Spinal cord (tissue), 9 donors: ENCODE measurements at regions not wholly inside any gene's neighbourhood (a gene's known extent, or its start where the extent isn't known, plus 50 kb on each side); places are given as distances from the start of the nearest gene placed in this dataset.

Experiments used
- DNase-seq, 6 donors: peaks; one replicate each; pipeline versions ENCODE4 v3.0.0 to v3.0.0-alpha.2; 2013 to 2015; ENCODE audit warnings: low spot score in 6 of 6, low read depth in 4 of 6
- H3K27ac ChIP-seq: one replicate; pipeline ENCODE4 v1.5.1; 2013; ENCODE audit warnings: low read depth, low read length, control low read depth
- H3K27me3 ChIP-seq: one replicate; pipeline ENCODE4 v1.6.1; 2013; ENCODE audit warnings: low read length; ENCODE audit not compliant: control insufficient read depth, insufficient read depth
- H3K36me3 ChIP-seq: one replicate; pipeline ENCODE4 v1.6.1; 2013; ENCODE audit warnings: low read length; ENCODE audit not compliant: control insufficient read depth, insufficient read depth
- H3K4me1 ChIP-seq: one replicate; pipeline ENCODE4 v1.6.1; 2013; ENCODE audit warnings: low read length; ENCODE audit not compliant: control insufficient read depth, insufficient read depth
- H3K4me3 ChIP-seq: one replicate; pipeline ENCODE4 v1.5.1; 2013; ENCODE audit warnings: low read depth, low read length, control low read depth
- H3K9me3 ChIP-seq: one replicate; pipeline ENCODE4 v1.6.1; 2013; ENCODE audit warnings: low read length; ENCODE audit not compliant: control insufficient read depth, insufficient read depth
- WGBS: methylation state at CpG from one replicate; pipeline ENCODE4 v1.1.5; 2013; ENCODE audit warnings: missing lambda C conversion rate; ENCODE audit not compliant: insufficient coverage; 5-methylcytosine and 5-hydroxymethylcytosine counted together
- donor health status: healthy.

DNA sequence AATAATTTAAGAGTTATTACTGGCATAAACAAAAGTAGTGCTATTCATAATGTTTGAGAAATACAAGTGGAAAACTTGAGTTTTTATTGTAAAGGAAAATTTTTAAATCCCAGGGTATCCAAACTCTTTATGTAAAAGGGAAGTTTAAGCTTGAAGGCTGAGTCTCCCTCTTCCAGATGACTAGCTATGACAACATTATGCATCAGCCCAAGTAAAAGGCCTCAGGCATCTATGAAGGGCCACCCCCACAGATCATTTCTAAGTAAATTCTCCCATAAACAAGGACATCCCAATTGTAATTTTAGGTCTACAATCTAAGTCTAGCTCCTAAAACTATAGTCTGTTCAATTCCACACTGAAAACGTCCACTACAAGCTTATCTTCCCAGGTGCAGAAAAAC is 166.2 kb upstream of the STEAP1 start:
- DNase-seq: no peak
- H3K4me3 ChIP-seq: no peak overlapping the region
- H3K4me1 ChIP-seq: no peaks in the 10 kb centered on the region
- H3K27me3 ChIP-seq: no peaks in the 10 kb centered on the region
- H3K36me3 ChIP-seq: no peaks in the 10 kb centered on the region
- 54% methylated on average over 1 of the region's 1 CpG for WGBS
- peaks cover 2% of the 10 kb centered on the region for H3K9me3 ChIP-seq
- H3K27ac ChIP-seq: no peak overlapping the region

GRCh38 chr7:89989454-89989853 is 164.8 kb upstream of the STEAP1 start:
- Histone ChIP-seq H3K4me3 (no peak overlapping the region), H3K4me1 (no peaks in the 10 kb centered on the region), H3K27me3 (no peaks in the 10 kb centered on the region), H3K27ac (no peak overlapping the region), H3K36me3 (no peaks in the 10 kb centered on the region), H3K9me3 (no peaks in the 10 kb centered on the region)
- peak in 1 of 6 donors; percentile 14 for DNase-seq
- 38% methylated on average over 1 of the region's 2 CpGs for WGBS

- WGBS: 80% methylated on average over 1 of the region's 1 CpG
- Histone ChIP-seq H3K27me3 (no peaks in the 10 kb centered on the region), H3K4me3 (no peak overlapping the region), H3K36me3 (no peaks in the 10 kb centered on the region), H3K4me1 (no peaks in the 10 kb centered on the region), H3K27ac (no peak overlapping the region), H3K9me3 (no peaks in the 10 kb centered on the region)
- peak in 1 of 6 donors; percentile 15 for DNase-seq
Measured at GRCh38 chr7:89994483-89994882, 159.8 kb upstream of the STEAP1 start.

GRCh38 chr7:89998554-89998953 is 155.7 kb upstream of the STEAP1 start:
- H3K36me3 ChIP-seq: no peaks in the 10 kb centered on the region
- no peak overlapping the region for H3K4me3 ChIP-seq
- no CpG with 5 or more reads among the region's 2 CpGs for WGBS
- H3K27ac ChIP-seq: no peak overlapping the region
- H3K27me3 ChIP-seq: no peaks in the 10 kb centered on the region
- H3K4me1 ChIP-seq: no peaks in the 10 kb centered on the region
- no peaks in the 10 kb centered on the region for H3K9me3 ChIP-seq
- no peak for DNase-seq

- Histone ChIP-seq H3K4me1 (no peaks in the 10 kb centered on the region), H3K27me3 (no peaks in the 10 kb centered on the region), H3K9me3 (no peaks in the 10 kb centered on the region), H3K36me3 (no peaks in the 10 kb centered on the region), H3K27ac (no peak overlapping the region), H3K4me3 (no peak overlapping the region)
- peak in 1 of 6 donors; percentile 79 for DNase-seq
- no CpG with 5 or more reads among the region's 2 CpGs for WGBS
Measured at GRCh38 chr7:90005836-90006235, 148.4 kb upstream of the STEAP1 start.

DNA sequence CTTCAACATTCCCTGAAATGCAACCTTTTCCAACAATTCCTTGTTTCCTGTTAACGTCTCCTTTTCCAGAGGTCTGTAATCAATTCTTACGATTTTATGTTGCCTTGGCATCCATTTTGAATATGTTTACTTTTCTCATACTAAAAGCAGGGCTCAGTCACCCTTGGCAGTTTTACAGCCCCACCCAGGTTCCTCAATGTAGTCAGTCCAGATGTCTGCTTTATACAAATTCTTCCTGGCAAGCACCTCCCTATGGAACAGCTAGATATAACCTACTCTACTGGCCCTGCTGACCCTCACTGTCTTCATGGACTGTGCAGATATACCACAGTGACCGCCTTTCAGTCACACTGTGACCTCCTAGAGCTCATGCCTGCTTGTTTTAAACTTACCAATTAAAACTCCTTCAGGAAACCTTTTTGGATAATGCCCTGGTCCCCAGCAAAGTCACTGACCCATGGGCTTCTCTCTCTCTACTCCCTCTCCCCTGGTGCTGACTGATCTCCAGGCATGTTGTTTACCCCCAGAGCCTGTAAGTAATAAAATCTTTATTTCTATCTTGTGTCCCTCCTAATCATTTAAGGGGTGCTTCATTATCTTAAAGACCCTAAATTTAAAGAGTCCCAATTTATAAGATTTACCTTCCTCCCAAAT is 147.1 kb upstream of the STEAP1 start:
- Histone ChIP-seq H3K27me3 (no peaks in the 10 kb centered on the region), H3K4me3 (no peak overlapping the region), H3K27ac (no peak overlapping the region), H3K36me3 (no peaks in the 10 kb centered on the region), H3K4me1 (no peaks in the 10 kb centered on the region), H3K9me3 (no peaks in the 10 kb centered on the region)
- 61% methylated on average over 3 of the region's 3 CpGs for WGBS
- no peak for DNase-seq

- Histone ChIP-seq H3K27ac (no peak overlapping the region), H3K4me3 (no peak overlapping the region), H3K27me3 (no peaks in the 10 kb centered on the region), H3K36me3 (no peaks in the 10 kb centered on the region), H3K4me1 (no peaks in the 10 kb centered on the region), H3K9me3 (no peaks in the 10 kb centered on the region)
- no peak for DNase-seq
- WGBS: no CpG with 5 or more reads among the region's 3 CpGs
Measured at GRCh38 chr7:90007831-90008230, 146.4 kb upstream of the STEAP1 start.

- Histone ChIP-seq H3K36me3 (no peaks in the 10 kb centered on the region), H3K4me3 (no peak overlapping the region), H3K27ac (no peak overlapping the region), H3K27me3 (no peaks in the 10 kb centered on the region), H3K4me1 (no peaks in the 10 kb centered on the region), H3K9me3 (no peaks in the 10 kb centered on the region)
- DNase-seq: no peak
- no CpG with 5 or more reads among the region's 1 CpG for WGBS
Measured at GRCh38 chr7:90022213-90022612, 132.1 kb upstream of the STEAP1 start.

GRCh38 chr7:90025771-90026170 is 128.5 kb upstream of the STEAP1 start:
- Histone ChIP-seq H3K36me3 (no peaks in the 10 kb centered on the region), H3K9me3 (no peaks in the 10 kb centered on the region), H3K27ac (no peak overlapping the region), H3K4me3 (no peak overlapping the region), H3K27me3 (no peaks in the 10 kb centered on the region), H3K4me1 (no peaks in the 10 kb centered on the region)
- no peak for DNase-seq
- no CpG with 5 or more reads among the region's 1 CpG for WGBS

DNA sequence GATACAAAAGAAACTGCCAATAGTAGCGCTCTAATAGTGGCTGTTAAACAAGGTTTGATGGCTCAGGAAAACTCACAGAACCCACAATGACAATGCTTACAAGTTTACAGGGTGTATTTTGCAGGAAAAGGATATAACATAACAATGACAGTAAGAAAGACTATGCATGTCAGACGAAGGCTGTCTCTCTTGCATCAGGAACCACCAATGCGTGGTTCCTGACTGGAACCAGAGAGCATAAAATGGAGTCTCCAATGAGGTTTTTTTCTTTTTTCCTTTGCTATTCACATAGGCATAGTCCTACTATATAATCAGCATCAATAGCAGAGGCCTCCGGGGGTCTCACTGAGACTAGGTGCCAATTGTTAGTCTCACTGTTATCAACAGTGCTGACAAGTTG is 120.4 kb upstream of the STEAP1 start:
- H3K4me1 ChIP-seq: no peaks in the 10 kb centered on the region
- no peak overlapping the region for H3K4me3 ChIP-seq
- H3K27me3 ChIP-seq: no peaks in the 10 kb centered on the region
- H3K27ac ChIP-seq: no peak overlapping the region
- no peak for DNase-seq
- no peaks in the 10 kb centered on the region for H3K9me3 ChIP-seq
- 71% methylated on average over 1 of the region's 4 CpGs for WGBS
- H3K36me3 ChIP-seq: no peaks in the 10 kb centered on the region
